ENCODE measurements at regions not wholly inside any gene's neighbourhood (a gene's known extent, or its start where the extent isn't known, plus 50 kb on each side); places are given as distances from the start of the nearest gene placed in this dataset.

DNA sequence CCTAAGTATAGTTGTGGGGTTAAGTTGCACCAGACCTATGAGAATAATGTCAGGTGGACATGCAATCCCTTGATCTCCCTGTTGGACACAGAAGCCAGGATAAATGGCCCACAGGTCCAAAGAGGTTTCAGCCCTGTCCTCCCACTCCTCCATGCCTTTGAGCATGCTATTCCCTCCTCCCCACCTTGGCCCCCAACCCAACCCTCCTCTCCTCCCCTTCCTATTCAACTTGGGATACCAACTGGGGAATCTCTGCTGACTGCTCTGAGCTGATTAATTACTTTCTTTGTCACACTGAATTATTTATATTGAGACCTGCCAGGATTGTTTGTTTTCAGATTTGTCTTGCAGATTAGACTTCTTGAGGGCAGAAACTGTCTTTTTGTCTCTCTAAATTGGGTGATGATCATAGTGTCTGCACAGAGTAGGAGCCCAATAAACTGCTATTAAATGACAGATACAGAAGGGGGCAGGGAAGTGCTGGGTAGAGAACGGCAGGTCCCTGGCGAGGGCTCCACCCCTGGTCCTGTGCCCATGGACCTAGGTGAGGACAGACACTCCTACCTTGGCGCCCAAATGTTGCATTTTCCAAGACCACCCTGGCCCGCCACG is 120.9 kb downstream of the UNC5CL start:
- H3K4me2 ChIP-seq: no peak overlapping the region
- ChIA-PET POLR2A (no interaction called here), CTCF (interaction anchor here (1.0 to 1.3 kb wide), 3 partner anchors 23 to 110 kb away, joined by 3 to 5 read pairs (median 4); no protein-coding TSS in a partner anchor)
- 71% methylated on average over 4 of the region's 5 CpGs for WGBS (ENCODE audit: missing lambda C conversion rate)
- H3K4me3 ChIP-seq: no peak overlapping the region
- FAIRE-seq: no peak
- DNase-seq (ENCODE audit: low read depth in 1 of 2, low spot score in 1 of 2): no peak
- no peak for ATAC-seq
- 0 out of 3 replicates have a peak, but pooled peaks cover 6% of the 10 kb centered on the region for H3K4me1 ChIP-seq
- TF ChIP-seq MAFK (IDR thresholded peaks at IDR 0.05; ENCODE audit: partially characterized antibody) (no peak), RAD21 (conservative IDR thresholded peaks at IDR 0.05 in 1 of 2, IDR thresholded peaks at IDR 0.05 in 1 of 2) (peak in 1 of 2 experiments; percentile 16; a peak in 1 of 5 replicates)
- H3K27ac ChIP-seq: peak overlapping the region in 1 of 2 experiments; percentile 46; a peak in 1 of 6 replicates
- no peaks in the 10 kb centered on the region for H3K9me3 ChIP-seq

DNA sequence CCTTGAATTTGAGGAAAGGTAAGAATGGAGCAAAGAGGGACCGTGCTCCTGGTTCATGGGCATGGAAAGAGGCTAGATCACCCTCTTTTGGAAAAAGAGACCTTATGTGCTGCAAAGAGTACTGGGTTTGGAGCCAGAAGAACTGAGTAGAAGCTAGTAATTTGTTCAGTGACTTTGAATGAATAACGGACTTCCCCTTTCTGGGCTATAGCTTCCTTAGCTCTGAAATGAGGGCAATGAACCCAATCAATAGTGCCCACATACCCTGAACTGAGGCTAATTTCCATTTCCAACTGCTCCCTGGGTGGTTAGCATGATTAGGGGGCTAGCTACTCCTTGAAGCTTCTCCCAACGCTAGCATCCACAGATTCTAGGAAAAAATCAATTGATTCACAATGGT is 121.4 kb downstream of the UNC5CL start:
- no peak for ATAC-seq
- Histone ChIP-seq H3K4me2 (no peak overlapping the region), H3K4me1 (peaks cover 7% of the 10 kb centered on the region; the same call in 2 of the 3 replicates), H3K9me3 (no peaks in the 10 kb centered on the region), H3K27ac (no peak overlapping the region), H3K4me3 (no peak overlapping the region)
- no peak for DNase-seq (ENCODE audit: low read depth in 1 of 2, low spot score in 1 of 2)
- ChIA-PET POLR2A (no interaction called here), CTCF (interaction anchor here (1.0 to 1.3 kb wide), 2 partner anchors 22 to 111 kb away, joined by 4 to 5 read pairs; no protein-coding TSS in a partner anchor)
- TF ChIP-seq HOXB5 (CRISPR knock-in tag; IDR thresholded peaks at IDR 0.05): no peak
- TF ChIP-seq, protein P1, sequence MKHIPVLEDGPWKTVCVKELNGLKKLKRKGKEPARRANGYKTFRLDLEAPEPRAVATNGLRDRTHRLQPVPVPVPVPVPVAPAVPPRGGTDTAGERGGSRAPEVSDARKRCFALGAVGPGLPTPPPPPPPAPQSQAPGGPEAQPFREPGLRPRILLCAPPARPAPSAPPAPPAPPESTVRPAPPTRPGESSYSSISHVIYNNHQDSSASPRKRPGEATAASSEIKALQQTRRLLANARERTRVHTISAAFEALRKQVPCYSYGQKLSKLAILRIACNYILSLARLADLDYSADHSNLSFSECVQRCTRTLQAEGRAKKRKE (CRISPR knock-in tag; IDR thresholded peaks at IDR 0.05; ENCODE audit: low read depth): no peak
- TF ChIP-seq, protein P2, sequence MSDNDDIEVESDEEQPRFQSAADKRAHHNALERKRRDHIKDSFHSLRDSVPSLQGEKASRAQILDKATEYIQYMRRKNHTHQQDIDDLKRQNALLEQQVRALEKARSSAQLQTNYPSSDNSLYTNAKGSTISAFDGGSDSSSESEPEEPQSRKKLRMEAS (IDR thresholded peaks at IDR 0.05): no peak
- no peak for TF ChIP-seq ZFP36 (IDR thresholded peaks at IDR 0.05; ENCODE audit: borderline replicate concordance, partially characterized antibody)
- TF ChIP-seq JUNB (IDR thresholded peaks at IDR 0.05): no peak
- TF ChIP-seq, protein P3, sequence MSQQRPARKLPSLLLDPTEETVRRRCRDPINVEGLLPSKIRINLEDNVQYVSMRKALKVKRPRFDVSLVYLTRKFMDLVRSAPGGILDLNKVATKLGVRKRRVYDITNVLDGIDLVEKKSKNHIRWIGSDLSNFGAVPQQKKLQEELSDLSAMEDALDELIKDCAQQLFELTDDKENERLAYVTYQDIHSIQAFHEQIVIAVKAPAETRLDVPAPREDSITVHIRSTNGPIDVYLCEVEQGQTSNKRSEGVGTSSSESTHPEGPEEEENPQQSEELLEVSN (IDR thresholded peaks at IDR 0.05; ENCODE audit: borderline replicate concordance, low read depth): no peak
- TF ChIP-seq ZNF302 (CRISPR knock-in tag; IDR thresholded peaks at IDR 0.05): no peak
- WGBS (ENCODE audit: missing lambda C conversion rate): 87% methylated on average over 3 of the region's 3 CpGs
- FAIRE-seq: no peak

DNA sequence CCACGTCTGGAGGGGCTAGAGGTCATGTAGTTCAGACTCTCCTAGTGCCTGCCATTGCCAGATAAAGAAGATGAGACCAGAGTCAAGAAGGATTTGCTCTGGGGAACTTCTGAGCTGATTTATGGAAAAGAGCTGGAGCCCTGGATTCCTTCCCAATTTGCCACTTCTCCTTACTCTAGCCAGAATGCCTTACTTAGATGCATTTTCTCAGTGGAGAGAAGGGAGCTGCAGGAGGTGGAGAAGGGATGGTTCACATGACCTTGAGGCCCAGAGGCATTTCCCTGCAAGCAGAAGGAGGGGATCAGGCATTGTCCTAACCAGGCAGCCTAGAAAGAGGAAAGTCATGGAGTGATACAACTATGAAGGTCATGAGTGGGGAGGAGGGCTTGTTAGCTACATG is 122.2 kb downstream of the UNC5CL start:
- peaks cover 9% of the 10 kb centered on the region for H3K4me1 ChIP-seq
- no peak for FAIRE-seq
- CTCF ChIA-PET: interaction anchor here (0.6 to 1.9 kb wide), 5 partner anchors 9 to 334 kb away, joined by 3 to 12 read pairs (median 4); no protein-coding TSS in a partner anchor
- 75% methylated on average over 1 of the region's 1 CpG for WGBS (ENCODE audit: missing lambda C conversion rate)
- H3K4me2 ChIP-seq: no peak overlapping the region
- no peak for DNase-seq (ENCODE audit: low read depth in 1 of 2, low spot score in 1 of 2)
- POLR2A ChIA-PET: no interaction called here
- TF ChIP-seq RNF2 (IDR thresholded peaks at IDR 0.05; ENCODE audit: borderline replicate concordance, low read depth) (no peak), HDAC2 (IDR thresholded peaks at IDR 0.05) (no peak), HEYL (CRISPR knock-in tag; IDR thresholded peaks at IDR 0.05) (no peak), NR3C1 (IDR thresholded peaks at IDR 0.05) (no peak), EHF (CRISPR knock-in tag; IDR thresholded peaks at IDR 0.05) (no peak), BHLHE40 (IDR thresholded peaks at IDR 0.05; ENCODE audit: low read depth, low read length) (no peak), JUNB (IDR thresholded peaks at IDR 0.05) (no peak), SREBF2 (IDR thresholded peaks at IDR 0.05) (no peak), POLR2AphosphoS2 (conservative IDR thresholded peaks at IDR 0.05; ENCODE audit: low read length) (no peak), NFE2L2 (conservative IDR thresholded peaks at IDR 0.05; ENCODE audit: low read length) (no peak), EHMT2 (IDR thresholded peaks at IDR 0.05; ENCODE audit: low read depth) (no peak)
- TF ChIP-seq, protein P4, sequence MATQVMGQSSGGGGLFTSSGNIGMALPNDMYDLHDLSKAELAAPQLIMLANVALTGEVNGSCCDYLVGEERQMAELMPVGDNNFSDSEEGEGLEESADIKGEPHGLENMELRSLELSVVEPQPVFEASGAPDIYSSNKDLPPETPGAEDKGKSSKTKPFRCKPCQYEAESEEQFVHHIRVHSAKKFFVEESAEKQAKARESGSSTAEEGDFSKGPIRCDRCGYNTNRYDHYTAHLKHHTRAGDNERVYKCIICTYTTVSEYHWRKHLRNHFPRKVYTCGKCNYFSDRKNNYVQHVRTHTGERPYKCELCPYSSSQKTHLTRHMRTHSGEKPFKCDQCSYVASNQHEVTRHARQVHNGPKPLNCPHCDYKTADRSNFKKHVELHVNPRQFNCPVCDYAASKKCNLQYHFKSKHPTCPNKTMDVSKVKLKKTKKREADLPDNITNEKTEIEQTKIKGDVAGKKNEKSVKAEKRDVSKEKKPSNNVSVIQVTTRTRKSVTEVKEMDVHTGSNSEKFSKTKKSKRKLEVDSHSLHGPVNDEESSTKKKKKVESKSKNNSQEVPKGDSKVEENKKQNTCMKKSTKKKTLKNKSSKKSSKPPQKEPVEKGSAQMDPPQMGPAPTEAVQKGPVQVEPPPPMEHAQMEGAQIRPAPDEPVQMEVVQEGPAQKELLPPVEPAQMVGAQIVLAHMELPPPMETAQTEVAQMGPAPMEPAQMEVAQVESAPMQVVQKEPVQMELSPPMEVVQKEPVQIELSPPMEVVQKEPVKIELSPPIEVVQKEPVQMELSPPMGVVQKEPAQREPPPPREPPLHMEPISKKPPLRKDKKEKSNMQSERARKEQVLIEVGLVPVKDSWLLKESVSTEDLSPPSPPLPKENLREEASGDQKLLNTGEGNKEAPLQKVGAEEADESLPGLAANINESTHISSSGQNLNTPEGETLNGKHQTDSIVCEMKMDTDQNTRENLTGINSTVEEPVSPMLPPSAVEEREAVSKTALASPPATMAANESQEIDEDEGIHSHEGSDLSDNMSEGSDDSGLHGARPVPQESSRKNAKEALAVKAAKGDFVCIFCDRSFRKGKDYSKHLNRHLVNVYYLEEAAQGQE (IDR thresholded peaks at IDR 0.05): no peak
- TF ChIP-seq, protein P5, sequence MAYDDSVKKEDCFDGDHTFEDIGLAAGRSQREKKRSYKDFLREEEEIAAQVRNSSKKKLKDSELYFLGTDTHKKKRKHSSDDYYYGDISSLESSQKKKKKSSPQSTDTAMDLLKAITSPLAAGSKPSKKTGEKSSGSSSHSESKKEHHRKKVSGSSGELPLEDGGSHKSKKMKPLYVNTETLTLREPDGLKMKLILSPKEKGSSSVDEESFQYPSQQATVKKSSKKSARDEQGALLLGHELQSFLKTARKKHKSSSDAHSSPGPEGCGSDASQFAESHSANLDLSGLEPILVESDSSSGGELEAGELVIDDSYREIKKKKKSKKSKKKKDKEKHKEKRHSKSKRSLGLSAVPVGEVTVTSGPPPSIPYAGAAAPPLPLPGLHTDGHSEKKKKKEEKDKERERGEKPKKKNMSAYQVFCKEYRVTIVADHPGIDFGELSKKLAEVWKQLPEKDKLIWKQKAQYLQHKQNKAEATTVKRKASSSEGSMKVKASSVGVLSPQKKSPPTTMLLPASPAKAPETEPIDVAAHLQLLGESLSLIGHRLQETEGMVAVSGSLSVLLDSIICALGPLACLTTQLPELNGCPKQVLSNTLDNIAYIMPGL (CRISPR knock-in tag; IDR thresholded peaks at IDR 0.05; ENCODE audit: borderline replicate concordance): no peak
- TF ChIP-seq, protein P1 (CRISPR knock-in tag; IDR thresholded peaks at IDR 0.05; ENCODE audit: low read depth): no peak
- ATAC-seq: no peak
- H3K4me3 ChIP-seq: no peak overlapping the region
- H3K9me3 ChIP-seq: no peaks in the 10 kb centered on the region
- H3K27ac ChIP-seq: no peak overlapping the region
